CD4-positive, alpha-beta T cell treated with Interleukin-17A for 1 hour (primary cell): ENCODE measurements at regions not wholly inside any gene's neighbourhood (a gene's known extent, or its start where the extent isn't known, plus 50 kb on each side); places are given as distances from the start of the nearest gene placed in this dataset.
"Not testable (repeated sequence)": the region's sequence is repeated elsewhere in the genome, so short reads cannot be mapped to it uniquely, and the experiment has no call there.

Source experiments
- DNase-seq: peaks from one replicate; pipeline ENCODE4 v3.0.0-alpha.2; 2020

DNA sequence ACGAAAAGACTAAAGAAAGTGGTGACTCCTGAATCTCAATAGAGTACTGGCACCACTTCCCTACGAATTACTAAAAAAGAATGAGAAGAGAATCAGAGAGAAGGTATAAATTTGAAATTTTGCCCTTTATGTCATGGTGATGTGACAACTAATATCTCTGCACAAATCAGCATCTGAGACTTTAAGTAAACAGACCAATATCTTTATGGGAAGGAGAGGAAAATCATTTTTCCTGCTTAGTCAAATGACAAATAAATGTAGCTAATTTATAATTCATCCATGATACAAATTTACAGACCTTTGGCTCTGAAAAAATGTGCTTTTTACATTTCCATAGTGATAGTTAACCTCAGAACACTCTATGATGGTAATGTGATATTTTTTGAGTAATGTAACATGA, 424.8 kb upstream of the EPHA5 start:
- DNase-seq, result no peak

DNA sequence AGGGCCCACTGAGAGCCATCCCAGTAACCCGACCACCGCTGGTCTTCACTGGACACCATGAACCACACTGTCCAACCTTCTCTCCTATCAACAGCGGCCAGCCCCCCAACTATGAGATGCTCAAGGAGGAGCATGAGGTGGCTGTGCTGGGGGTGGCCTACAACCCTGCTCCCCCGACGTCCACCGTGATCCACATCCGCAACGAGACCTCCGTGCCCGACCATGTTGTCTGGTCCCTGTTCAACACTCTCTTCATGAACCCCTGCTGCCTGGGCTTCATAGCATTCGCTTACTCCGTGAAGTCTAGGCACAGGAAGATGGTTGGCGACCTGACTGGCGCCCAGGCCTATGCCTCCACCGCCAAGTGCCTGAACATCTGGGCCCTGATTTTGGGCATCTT, 423.8 kb upstream of the EPHA5 start:
- no peak for DNase-seq

DNA sequence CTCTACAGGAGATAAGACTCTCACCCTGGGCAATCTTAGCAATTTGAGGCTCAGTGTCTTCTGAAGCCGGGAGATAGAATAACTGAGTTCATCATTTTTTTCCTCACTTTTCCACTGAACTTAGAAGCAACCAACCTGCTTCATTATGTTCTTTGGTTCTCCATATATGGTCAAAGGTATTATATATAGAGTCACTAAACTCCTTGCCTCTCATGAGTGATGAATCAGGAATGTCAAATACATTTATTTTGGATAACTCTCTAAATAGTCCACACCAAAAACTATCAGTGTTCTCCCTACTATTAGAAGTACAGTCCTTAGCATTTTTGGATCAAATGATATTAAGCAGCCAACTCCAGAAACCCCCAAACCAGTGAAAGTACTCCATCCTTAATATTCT, 421.5 kb upstream of the EPHA5 start:
- DNase-seq, result no peak

DNA sequence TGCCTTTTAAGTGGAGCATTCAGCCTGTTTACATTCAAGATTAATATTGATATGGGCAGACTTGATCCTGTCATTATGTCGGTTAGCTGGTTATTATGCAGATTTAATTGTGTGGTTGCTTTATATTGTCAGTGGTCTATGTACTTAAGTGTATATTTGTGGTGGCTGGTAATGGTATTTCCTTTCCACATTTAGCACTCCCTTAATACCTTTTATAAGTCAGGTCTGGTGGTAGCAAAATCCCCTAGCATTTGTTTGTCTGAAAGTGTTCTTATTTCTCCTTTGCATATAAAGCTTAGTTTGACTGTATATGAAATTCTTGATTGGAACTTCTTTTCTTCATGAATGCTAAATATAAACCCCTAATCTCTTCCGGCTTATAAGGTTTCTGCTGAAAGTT, 403.7 kb upstream of the EPHA5 start:
- DNase-seq, result no peak

DNA sequence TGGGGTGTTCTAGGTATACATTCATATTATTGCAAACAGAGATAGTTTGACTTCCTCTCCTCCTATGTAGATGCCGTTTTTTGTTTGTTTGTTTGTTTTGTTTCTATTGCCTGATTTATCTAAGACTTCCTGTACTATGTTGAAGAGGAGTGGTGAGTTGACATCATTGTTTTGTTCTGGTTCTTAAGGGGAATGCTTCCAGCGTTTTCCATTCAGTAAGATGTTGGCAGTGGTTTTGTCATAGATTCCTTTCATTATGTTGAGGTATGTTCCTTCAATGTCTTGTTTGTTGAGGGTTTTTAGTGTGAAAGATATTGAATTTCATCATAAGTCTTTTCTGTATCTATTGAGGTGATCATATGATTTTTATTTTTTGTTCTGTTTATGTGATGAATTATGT, 401.6 kb upstream of the EPHA5 start:
- DNase-seq, result no peak

DNA sequence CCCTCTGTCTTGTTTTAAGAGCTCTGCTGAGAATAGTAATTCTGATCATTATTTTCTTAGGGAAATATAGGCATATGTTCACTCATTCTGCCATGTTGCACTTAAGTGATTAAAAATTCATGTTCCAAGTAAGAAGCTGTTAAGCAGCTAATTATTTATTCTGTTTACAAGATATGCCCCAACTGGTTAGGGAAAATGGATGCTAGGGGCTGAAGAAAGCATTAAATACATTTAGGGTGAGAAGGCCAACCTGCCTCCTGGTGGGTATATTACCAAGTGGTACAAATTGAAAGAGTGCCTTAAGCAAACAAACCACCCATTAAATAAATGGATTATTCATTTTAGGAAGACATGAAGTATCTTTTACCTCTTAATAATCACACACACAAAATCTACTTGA, 392.6 kb upstream of the EPHA5 start:
- no peak for DNase-seq

DNA sequence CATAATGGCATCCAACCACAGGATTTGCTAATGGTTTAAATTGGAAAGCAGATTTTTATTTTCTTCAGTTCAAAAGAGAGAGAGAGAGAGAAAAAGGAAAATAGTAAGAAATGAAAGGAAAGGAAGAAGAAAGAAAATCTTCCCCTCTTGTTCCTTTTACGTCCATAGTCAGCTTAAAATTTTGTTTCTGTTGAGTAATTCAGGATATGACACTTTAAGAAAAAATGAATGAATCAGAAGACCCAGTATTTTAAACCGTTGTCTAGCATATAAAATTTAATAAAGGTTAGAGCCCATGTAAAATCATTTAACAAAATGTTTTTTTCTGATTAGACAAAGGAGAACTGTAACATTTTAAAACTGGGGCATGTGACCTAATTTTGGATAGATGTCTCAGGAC, 391.8 kb upstream of the EPHA5 start:
- DNase-seq, result no peak

DNA sequence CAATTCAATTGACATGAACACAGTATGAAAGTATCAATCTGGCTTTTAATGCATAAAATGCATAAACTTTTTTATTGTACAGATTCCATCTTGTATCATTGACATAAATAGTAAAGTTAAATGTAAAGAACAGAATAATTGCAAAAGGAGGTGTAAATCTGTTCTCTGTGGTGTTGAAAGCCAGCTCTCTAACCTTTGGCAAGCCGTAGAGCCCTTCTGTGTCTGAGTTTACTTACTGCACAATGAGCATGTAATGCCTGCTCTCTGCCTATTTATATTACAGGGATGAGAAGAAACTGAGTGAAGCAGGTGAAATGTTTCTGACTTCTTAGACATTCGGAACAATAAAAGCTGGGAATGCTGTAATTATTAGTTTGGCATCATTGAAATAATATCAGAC, 389.3 kb upstream of the EPHA5 start:
- DNase-seq, result no peak

- no peak for DNase-seq
Measured at GRCh38 chr4:66059136-66059535, 388.8 kb upstream of the EPHA5 start.

DNA sequence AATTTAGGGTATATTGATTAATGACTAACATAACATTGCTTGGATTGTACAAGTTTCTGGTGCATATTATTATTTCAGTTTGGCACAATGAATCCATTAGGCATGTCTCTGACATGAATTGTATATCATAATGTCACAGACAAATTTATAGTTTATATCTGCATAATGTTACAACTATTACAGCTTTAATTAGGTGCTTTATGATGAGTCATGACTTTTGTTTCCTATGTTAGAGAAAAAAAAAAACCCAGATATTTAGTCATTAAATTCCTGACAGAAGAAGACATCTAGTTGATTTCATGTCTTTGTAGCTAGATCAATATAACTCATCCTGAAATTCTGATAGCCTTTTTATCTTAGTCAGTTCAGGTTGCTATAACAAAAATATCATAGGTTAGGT, 385.7 kb upstream of the EPHA5 start:
- DNase-seq, result no peak

GRCh38 chr4:66052426-66052825, 382.1 kb upstream of the EPHA5 start:
- no peak for DNase-seq

DNA sequence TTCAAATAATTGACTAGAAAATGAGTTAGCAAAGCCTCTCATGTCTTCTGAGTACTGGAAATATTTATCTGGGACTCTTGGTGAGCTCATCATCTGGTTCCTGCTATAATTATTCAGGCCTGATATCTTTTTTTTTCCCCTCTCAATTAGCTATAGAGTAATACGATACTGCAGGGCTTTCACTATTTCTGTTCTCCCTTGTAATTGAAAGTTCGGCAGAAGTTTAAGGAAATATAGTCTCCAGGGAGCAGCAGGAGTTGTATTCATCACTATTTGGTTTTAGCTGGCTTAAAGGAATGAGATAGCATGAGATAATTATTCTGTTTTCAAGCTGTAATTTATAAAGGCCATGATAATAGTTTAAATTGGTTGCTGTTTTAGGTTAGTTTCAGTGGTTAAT, 378.6 kb upstream of the EPHA5 start:
- no peak for DNase-seq

DNA sequence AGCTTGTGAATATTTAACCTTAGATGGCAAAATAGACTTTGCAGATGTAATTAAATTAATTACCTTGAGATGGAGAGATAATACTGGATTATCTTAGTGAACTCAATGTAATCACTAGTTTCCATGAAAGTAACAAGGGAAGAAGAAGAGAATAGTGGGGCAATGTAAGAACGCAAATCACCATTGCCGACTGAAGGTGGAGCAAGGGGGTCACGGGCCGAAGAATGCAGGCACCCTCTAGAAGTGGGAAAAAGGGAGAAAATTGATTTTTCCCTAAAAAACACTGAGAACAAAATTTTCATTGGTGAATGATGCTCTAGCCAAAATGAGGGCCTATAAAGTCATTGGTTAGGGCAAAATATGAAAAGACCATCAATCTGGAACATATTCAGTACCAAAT, 375.6 kb upstream of the EPHA5 start:
- no peak for DNase-seq

GRCh38 chr4:66035701-66036100, 365.4 kb upstream of the EPHA5 start:
- no peak for DNase-seq

DNA sequence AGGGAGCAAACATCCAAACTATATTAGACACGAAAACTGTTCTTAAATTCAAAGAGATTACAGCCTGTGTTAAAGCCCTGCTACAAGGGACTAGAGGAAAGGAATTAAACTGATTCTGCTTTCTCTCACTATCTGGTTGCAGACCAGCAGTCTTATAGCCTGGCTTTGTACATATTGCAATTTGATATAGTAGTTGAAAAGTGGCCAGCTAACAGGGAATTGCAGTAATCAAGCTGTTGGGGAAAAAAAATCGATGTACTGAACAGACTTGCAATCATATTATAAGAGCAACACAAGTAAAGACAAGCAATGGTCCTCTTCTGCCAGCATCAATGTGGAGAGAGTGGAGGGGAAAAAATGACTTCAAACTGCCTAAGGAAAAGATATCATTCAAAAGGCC, 364.4 kb upstream of the EPHA5 start:
- DNase-seq, result no peak

GRCh38 chr4:66034262-66034661, 364.0 kb upstream of the EPHA5 start:
- no peak for DNase-seq

DNA sequence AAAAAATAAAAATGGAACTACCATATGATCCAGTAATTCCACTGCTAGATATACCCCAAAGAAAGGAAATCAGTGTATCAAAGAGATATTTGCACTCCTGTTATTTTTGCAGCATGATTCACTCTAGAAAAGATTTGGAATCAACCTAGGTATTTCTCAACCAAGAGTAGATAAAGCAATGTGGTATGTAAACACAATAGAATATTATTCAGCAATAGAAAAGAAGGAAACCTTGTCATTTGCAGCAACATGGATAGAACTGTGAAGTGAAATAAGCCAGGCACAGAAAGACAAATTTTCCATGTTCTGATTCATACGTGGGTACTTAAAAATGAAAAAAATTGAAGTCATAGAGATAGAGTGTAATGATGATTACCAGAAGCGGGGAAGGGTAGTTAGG, 362.3 kb upstream of the EPHA5 start:
- DNase-seq, result no peak

DNA sequence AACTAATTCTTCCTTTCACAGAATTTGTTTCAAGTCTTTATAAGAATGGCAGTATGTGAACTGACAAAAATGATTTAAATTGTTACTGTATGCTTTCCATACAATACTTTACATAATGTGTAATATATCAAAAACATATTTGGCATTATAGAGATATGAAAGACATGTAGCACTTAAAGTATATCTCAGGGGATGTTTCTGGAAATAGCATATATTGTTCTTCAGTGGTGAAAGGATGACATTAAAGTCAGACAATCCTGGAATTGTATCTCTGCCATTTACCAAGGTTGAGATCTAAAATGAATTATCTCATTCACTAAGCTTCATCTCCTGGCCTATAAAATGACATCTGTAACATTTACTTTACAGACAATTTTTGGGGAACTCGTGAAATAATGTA, 358.4 kb upstream of the EPHA5 start:
- no peak for DNase-seq

GRCh38 chr4:66023061-66023460, 352.8 kb upstream of the EPHA5 start:
- no peak for DNase-seq

GRCh38 chr4:66017671-66018070, 347.4 kb upstream of the EPHA5 start:
- DNase-seq, result no peak

DNA sequence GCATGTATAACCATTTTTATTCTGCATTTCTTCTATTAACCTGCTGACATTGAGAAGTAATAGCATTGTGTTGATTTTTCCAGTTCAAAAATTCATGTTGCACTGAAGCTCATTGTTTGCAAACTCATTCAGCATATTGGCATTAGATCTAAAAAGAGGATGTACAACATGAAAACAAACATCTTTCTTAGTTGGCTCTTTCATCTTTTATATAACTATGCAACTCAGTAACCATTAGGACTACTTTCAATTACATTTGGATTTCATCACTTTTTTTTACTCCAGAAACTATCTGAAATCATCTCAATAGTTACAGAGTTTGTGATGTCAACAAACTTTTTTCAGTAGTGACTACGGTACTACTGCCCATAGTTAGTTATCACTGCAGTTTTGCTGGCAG, 346.0 kb upstream of the EPHA5 start:
- DNase-seq, result no peak

DNA sequence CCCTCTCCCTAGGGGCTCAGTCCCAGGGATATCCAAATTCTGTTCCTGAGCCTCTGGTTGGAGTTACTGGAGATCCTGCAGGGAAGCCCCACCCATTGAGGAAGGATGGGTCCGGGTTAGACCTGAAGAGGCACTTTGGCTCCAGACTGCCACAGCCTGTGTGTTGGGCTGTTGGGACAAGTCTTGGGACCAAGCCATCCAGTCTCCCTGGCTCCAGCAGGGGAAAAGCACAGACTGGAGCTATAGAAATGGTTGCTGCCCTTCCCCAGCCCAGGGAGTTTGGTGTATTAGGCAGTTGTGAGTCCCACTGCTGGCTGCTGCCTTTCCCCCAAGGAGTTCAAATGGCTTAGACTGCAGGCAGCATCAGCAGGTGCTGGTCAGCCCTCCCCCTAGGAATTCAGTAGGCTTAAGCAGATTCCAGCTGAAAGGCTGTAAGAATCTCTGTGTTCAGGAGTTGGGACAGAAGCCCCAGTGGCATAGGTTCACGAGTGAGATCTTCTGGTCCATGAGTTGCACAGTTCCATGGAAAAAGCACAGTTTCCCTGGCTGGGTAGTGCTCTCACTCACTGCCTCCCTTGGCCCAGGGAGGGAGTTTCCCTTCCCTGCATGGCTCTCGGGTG, 344.0 kb upstream of the EPHA5 start:
- DNase-seq, result no peak

GRCh38 chr4:66000510-66001117, 330.3 kb upstream of the EPHA5 start:
- DNase-seq, result no peak

- no peak for DNase-seq
Measured at GRCh38 chr4:65999518-65999871, 329.2 kb upstream of the EPHA5 start.

DNA sequence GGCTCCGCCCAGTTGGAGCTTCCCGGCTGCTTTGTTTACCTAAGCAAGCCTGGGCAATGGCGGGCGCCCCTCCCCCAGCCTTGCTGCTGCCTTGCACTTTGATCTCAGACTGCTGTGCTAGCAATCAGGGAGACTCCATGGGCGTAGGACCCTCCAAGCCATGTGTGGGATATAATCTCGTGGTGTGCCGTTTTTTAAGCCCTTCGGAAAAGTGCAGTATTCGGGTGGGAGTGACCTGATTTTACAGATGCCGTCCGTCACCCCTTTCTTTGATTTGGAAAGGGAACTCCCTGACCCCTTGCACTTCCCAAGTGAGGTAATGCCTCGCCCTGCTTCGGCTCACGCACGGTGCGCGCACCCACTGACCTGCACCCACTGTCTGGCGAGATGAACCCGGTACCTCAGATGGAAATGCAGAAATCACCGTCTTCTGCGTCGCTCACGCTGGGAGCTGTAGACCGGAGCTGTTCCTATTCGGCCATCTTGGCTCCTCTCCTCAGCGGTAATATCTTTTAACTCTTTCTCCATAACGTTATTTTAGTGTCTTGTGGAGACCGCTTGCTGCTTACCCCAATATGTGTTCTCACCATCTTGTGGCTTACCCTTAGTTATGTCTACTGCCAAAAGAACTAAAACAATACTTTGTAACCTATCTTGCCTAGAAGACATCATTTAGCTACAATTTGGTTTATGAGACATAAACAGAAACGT, 328.7 kb upstream of the EPHA5 start:
- not testable (repeated sequence) for DNase-seq
